H1 (cell line): ENCODE measurements at regions not wholly inside any gene's neighbourhood (a gene's known extent, or its start where the extent isn't known, plus 50 kb on each side); places are given as distances from the start of the nearest gene placed in this dataset.

Experiments
- ATF3 ChIP-seq: IDR thresholded peaks from 2 replicates; pipeline ENCODE4 v1.6.1; 2011; ENCODE audit warnings: low read depth, mild to moderate bottlenecking, low read length; ENCODE audit not compliant: insufficient read depth
- CHD2 ChIP-seq: IDR thresholded peaks from 2 replicates; pipeline ENCODE4 v1.6.1; 2012; ENCODE audit warnings: low read length, improper control_type of control experiment
- CTCF ChIP-seq, 3 experiments: IDR thresholded peaks; 1 replicate in 2 of 3; 2 replicates in 1 of 3; pipeline versions ENCODE4 v1.5.1 to v1.6.1; 2011; ENCODE audit warnings: low read length in 3 of 3, mild to moderate bottlenecking in 3 of 3, inconsistent platforms in 2 of 3, low read depth in 1 of 3, moderate library complexity in 1 of 3; ENCODE audit not compliant: insufficient read depth in 1 of 3; ENCODE audit errors: control extremely low read depth in 1 of 3
- MAX ChIP-seq: IDR thresholded peaks from 2 replicates; pipeline ENCODE4 v1.6.1; 2012; ENCODE audit warnings: inconsistent platforms
- POLR2A ChIP-seq, 2 experiments: IDR thresholded peaks; 1 replicate in 1 of 2; 2 replicates in 1 of 2; pipeline ENCODE4 v1.6.1; 2011; ENCODE audit warnings: low read depth in 2 of 2, low read length in 2 of 2, mild to moderate bottlenecking in 2 of 2; ENCODE audit errors: control extremely low read depth in 1 of 2
- POLR2AphosphoS5 ChIP-seq: IDR thresholded peaks from 2 replicates; pipeline ENCODE4 v1.6.1; 2011; ENCODE audit warnings: low read depth, low read length
- RAD21 ChIP-seq, 2 experiments: IDR thresholded peaks in 1 of 2; conservative IDR thresholded peaks in 1 of 2; 2 replicates each; pipeline ENCODE4 v1.6.1; 2011; ENCODE audit warnings: low read depth in 2 of 2, low read length in 2 of 2, improper control_type of control experiment in 1 of 2, inconsistent platforms in 1 of 2, mild to moderate bottlenecking in 1 of 2, moderate library complexity in 1 of 2
- SP2 ChIP-seq: IDR thresholded peaks from 2 replicates; pipeline ENCODE4 v1.6.1; 2012; ENCODE audit warnings: mild to moderate bottlenecking, low read length, inconsistent platforms
- SP4 ChIP-seq: IDR thresholded peaks from 2 replicates; pipeline ENCODE4 v1.6.1; 2012; ENCODE audit warnings: low read length, inconsistent platforms
- TAF1 ChIP-seq: IDR thresholded peaks from 2 replicates; pipeline ENCODE4 v1.6.1; 2011; ENCODE audit warnings: mild to moderate bottlenecking, low read depth, low read length
- USF2 ChIP-seq: IDR thresholded peaks from 2 replicates; pipeline ENCODE4 v1.6.1; 2011; ENCODE audit warnings: low read length, improper control_type of control experiment

GRCh38 chr12:3376779-3377455 lies 114.1 kb upstream of the PRMT8 start:
- no peak for TF ChIP-seq CTCF (IDR thresholded peaks at IDR 0.05; ENCODE audit: control extremely low read depth in 1 of 3, insufficient read depth in 1 of 3, low read depth in 1 of 3, low read length in 3 of 3)
- TF ChIP-seq TAF1: no peak
- TF ChIP-seq POLR2AphosphoS5: no peak
- no peak for TF ChIP-seq USF2
- no peak for TF ChIP-seq CHD2
- TF ChIP-seq POLR2A (IDR thresholded peaks at IDR 0.05; ENCODE audit: control extremely low read depth in 1 of 2, low read depth in 2 of 2, low read length in 2 of 2): no peak
- no peak for TF ChIP-seq SP4
- TF ChIP-seq RAD21 (IDR thresholded peaks at IDR 0.05 in 1 of 2, conservative IDR thresholded peaks at IDR 0.05 in 1 of 2; ENCODE audit: low read depth in 2 of 2, low read length in 2 of 2): no peak
- TF ChIP-seq ATF3: no peak
- TF ChIP-seq SP2: no peak
- no peak for TF ChIP-seq MAX
